ENCODE measurements at regions not wholly inside any gene's neighbourhood (a gene's known extent, or its start where the extent isn't known, plus 50 kb on each side); places are given as distances from the start of the nearest gene placed in this dataset.

DNA sequence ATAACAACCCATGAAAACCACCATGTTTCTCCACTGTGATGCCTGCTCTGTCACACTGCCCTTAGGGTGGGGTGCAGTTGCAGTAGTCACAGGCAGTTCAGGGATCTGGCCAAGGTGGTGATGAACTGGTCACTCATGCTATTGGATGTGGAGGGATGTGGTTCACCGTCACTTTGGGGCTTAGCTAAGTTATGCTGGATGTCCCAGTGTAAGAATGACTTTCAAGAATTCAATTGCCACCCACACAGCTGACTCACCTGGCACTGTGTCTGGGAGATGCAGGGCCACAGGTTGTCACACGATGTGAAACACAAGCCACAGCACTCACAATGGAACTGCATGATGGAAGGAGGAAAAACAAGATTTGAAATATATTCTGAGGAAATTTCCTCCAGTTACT lies 146.1 kb upstream of the CTNNB1 start:
- Mint-ChIP-seq H3K27ac (ENCODE audit: unreplicated experiment) (no peak overlapping the region), H3K36me3 (ENCODE audit: unreplicated experiment) (peaks cover 6% of the 10 kb centered on the region), H3K27me3 (ENCODE audit: unreplicated experiment) (no peaks in the 10 kb centered on the region), H3K4me1 (ENCODE audit: low read depth, unreplicated experiment) (peaks cover 2% of the 10 kb centered on the region), H3K9me3 (ENCODE audit: unreplicated experiment) (peaks cover 2% of the 10 kb centered on the region), H3K4me3 (ENCODE audit: unreplicated experiment) (no peak overlapping the region)
- no peak for DNase-seq
- no peak for TF ChIP-seq CTCF (IDR thresholded peaks at IDR 0.05; ENCODE audit: partially characterized antibody, unreplicated experiment)

GRCh38 chr3:41060106-41060505 lies 139.2 kb upstream of the CTNNB1 start:
- Mint-ChIP-seq H3K4me1 (ENCODE audit: low read depth, unreplicated experiment) (no peaks in the 10 kb centered on the region), H3K36me3 (ENCODE audit: unreplicated experiment) (peaks cover 8% of the 10 kb centered on the region), H3K9me3 (ENCODE audit: unreplicated experiment) (no peaks in the 10 kb centered on the region), H3K27me3 (ENCODE audit: unreplicated experiment) (no peaks in the 10 kb centered on the region), H3K4me3 (ENCODE audit: unreplicated experiment) (no peak overlapping the region), H3K27ac (ENCODE audit: unreplicated experiment) (no peak overlapping the region)
- DNase-seq: no peak
- no peak for TF ChIP-seq CTCF (IDR thresholded peaks at IDR 0.05; ENCODE audit: partially characterized antibody, unreplicated experiment)

- H3K4me1 Mint-ChIP-seq (ENCODE audit: low read depth, unreplicated experiment): no peaks in the 10 kb centered on the region
- no peak for TF ChIP-seq CTCF (IDR thresholded peaks at IDR 0.05; ENCODE audit: partially characterized antibody, unreplicated experiment)
- H3K36me3 Mint-ChIP-seq (ENCODE audit: unreplicated experiment): peaks cover 8% of the 10 kb centered on the region
- H3K27me3 Mint-ChIP-seq (ENCODE audit: unreplicated experiment): no peaks in the 10 kb centered on the region
- no peaks in the 10 kb centered on the region for H3K9me3 Mint-ChIP-seq (ENCODE audit: unreplicated experiment)
- no peak for DNase-seq
- H3K4me3 Mint-ChIP-seq (ENCODE audit: unreplicated experiment): no peak overlapping the region
- no peak overlapping the region for H3K27ac Mint-ChIP-seq (ENCODE audit: unreplicated experiment)
These were observed 135.2 kb upstream of the CTNNB1 start for GRCh38 chr3:41064070-41064469.

- Mint-ChIP-seq H3K27ac (ENCODE audit: unreplicated experiment) (no peak overlapping the region), H3K4me3 (ENCODE audit: unreplicated experiment) (no peak overlapping the region), H3K36me3 (ENCODE audit: unreplicated experiment) (peaks cover 8% of the 10 kb centered on the region), H3K4me1 (ENCODE audit: low read depth, unreplicated experiment) (no peaks in the 10 kb centered on the region), H3K27me3 (ENCODE audit: unreplicated experiment) (no peaks in the 10 kb centered on the region), H3K9me3 (ENCODE audit: unreplicated experiment) (no peaks in the 10 kb centered on the region)
- no peak for DNase-seq
- TF ChIP-seq CTCF (IDR thresholded peaks at IDR 0.05; ENCODE audit: partially characterized antibody, unreplicated experiment): no peak
These were observed 134.8 kb upstream of the CTNNB1 start for GRCh38 chr3:41064526-41064925.

DNA sequence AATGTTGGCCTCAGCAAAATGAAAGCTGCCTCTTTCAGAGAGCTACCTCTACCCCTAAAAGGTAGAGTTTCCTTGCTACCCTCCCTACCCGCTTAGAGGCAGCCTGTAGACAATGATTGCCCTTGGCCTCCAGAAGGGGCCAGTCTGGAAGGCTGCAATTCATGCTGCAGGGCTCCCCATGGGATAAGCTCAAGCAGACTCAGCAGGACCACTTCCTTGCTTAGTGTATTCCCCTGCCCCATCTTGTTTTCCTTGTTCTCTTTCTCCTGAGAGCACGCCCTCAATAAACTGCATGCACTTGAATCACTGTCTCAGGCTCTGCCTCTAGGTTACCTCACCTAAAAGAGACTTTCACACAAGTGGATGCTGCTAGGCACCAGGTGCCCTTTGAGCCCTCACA lies 134.0 kb upstream of the CTNNB1 start:
- TF ChIP-seq CTCF (IDR thresholded peaks at IDR 0.05; ENCODE audit: partially characterized antibody, unreplicated experiment): no peak
- Mint-ChIP-seq H3K4me1 (ENCODE audit: low read depth, unreplicated experiment) (peaks cover 3% of the 10 kb centered on the region), H3K9me3 (ENCODE audit: unreplicated experiment) (no peaks in the 10 kb centered on the region), H3K27me3 (ENCODE audit: unreplicated experiment) (no peaks in the 10 kb centered on the region), H3K36me3 (ENCODE audit: unreplicated experiment) (peaks cover 8% of the 10 kb centered on the region), H3K4me3 (ENCODE audit: unreplicated experiment) (no peak overlapping the region), H3K27ac (ENCODE audit: unreplicated experiment) (no peak overlapping the region)
- no peak for DNase-seq
